Activated gamma-delta T cell treated with Interleukin-2 at 50 U/mL for 16 hours (primary cell): ENCODE measurements at regions not wholly inside any gene's neighbourhood (a gene's known extent, or its start where the extent isn't known, plus 50 kb on each side); places are given as distances from the start of the nearest gene placed in this dataset.
A peak's percentile ranks its signal among the peaks of the same experiment; 100 is the strongest.
"Not testable (repeated sequence)": the region's sequence is repeated elsewhere in the genome, so short reads cannot be mapped to it uniquely, and the experiment has no call there.

Source experiments
- DNase-seq: peaks from one replicate; pipeline ENCODE4 v3.0.0-alpha.2; 2020

DNA sequence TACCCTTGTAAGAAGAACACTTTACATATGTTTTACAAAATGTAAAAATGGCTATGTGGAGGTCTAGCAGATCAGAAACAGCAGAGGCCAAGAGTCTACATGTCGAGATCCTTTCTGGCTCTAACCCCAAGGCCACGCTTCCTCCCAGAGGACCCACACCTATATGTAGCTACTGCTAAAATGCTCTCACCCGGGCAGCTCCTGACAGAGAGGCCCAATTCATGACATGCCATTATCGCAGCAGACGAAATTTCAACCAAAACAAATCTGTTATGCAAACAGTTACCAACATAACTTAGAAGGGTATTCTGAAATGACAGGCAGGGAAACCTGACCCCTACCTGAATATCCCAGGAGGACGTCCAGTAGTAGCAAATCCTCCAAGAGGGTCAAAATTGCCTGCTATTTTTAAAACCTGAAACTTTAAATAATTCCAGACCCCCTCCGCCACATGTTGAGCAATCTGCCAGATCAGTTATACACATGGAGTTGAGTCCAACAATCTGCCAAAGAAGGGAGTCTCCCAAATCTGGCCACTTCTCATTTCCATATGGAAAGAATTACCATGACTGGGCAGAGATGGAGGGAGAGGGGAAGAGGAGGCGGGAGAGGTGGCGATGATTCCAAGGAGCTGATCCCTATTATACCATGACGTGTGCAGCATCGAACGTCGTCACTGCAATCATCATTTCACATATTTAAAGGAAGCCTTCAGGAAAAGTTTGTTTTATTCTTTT, 192.9 kb upstream of the TBL1X start:
- no peak for DNase-seq

DNA sequence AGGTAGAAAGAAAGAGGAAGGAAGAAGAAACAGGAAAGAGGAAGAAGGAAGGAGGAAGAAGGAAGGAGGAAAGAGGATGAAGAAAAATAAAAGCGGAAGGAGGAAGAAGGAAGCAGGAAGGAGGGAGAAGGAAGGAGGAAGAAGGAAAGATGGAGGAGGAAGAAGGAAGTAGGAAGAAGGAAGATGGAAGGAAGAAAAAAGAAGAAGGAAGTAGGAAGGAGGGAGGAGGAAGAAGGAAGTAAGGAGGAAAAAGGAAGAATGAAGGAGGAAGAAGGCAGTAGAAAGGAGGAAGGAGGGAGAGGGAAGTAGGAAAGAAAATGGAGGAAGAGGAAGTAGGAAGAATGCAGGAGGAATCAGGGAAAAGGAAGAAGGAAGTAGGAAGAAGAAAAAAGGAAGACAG, 191.1 kb upstream of the TBL1X start:
- DNase-seq, result no peak

DNA sequence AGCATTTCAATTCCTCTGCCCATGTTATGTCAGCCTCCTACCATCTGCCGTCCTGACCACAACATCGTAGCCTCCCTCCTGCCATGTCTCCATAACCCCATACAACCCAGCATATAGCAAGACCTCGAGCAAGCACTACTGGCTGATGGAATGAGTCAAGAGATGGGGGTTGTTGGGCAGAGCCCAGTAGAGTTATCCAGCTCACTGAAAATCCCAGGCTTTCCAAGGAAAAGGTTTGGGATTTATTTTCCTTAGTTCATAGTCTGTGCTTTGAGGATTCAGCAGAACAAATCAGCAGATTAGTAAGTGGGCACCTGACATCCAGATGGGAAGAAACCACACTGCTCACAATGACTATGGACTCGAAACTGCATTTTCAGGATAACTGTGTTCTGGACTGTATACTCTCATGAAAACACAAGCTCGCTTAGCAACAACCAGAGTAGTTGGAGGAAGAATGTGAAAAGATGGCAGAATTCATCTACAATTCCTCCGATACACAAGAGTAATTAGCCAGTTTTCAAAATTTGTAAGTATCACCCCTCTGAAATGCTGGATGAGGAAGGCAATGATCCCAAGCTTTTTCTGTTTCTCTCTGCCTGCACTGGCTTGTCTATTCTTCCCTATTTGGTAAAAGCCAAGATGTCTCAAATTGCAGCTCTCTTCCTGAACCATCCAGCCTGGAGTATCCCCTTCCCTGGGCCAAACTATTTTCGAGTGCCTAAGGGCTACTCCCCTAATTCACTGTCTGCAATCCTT, 186.2 kb upstream of the TBL1X start:
- DNase-seq, result no peak

DNA sequence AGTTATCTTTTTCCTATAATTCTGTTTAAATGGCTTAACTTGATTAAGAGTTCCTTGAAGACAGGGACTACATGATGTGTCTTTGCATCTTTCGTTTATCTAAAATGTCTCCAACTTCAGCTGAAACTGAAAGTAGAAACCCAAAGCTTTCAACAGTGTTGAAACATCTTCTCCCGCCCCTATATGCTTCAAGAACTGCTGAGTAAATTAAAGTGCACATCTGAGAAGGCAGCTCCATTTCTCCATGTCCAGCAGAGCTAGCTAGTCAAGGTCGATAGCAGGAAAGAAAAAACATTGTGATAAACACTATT, 185.7 kb upstream of the TBL1X start:
- no peak for DNase-seq

DNA sequence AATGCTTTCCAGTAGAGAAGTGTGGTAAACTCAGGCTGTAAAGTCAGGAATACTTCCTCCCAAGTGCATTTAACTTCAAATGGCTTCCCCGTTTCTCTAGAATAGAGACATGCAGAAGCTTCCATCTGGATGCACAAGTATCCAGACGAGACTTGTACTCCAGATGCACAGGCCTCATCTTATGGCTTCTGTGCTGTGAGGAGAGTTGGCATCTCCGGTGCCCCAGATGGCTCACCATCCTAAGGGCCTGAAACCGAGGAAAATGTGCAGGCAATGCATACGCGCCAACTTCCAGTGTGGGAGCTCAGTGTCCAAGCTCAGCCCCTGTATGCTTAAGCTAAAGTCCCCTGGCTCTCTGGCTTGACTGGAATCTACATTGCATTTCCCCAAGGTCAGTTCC, 184.0 kb upstream of the TBL1X start:
- no peak for DNase-seq

DNA sequence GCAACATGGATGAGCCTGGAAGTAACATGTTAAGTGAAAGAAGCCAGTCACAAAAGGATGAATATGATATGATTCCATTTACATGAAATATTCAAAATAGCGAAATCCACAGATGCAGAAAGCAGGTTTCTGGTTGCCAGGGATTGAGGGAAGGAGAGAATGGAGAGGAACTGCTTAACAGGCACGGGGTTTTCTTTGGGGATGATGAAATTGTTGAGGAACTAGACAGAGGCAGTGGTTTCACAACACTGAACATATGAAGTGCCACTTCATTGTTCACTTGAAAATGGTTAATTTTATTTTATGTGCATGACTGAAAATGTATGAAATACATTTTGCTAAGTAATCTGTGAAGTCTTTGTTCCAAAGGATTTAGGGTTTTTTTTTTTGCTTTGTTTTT, 182.5 kb upstream of the TBL1X start:
- DNase-seq, result no peak

DNA sequence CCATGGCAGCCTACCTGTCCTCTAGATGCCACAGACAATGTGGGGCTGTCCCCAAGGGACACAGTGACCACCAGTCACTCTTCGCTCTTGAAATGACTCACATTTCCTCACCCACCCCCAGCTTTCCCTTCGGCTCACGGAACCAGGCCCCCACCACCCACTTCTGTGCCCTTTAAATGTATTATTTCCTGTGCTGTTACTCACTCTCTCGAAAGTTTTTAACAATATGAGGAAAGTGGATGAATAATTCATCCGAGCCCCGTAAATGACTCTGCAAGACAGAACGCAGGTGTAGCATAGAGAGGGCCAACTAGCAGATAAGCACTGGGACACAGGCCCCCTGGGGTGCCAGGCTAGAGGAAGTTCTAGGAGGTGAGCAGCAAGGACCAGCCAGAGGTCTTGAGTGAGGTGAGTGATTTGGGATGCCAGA, 179.5 kb upstream of the TBL1X start:
- DNase-seq, result peak; percentile 6

DNA sequence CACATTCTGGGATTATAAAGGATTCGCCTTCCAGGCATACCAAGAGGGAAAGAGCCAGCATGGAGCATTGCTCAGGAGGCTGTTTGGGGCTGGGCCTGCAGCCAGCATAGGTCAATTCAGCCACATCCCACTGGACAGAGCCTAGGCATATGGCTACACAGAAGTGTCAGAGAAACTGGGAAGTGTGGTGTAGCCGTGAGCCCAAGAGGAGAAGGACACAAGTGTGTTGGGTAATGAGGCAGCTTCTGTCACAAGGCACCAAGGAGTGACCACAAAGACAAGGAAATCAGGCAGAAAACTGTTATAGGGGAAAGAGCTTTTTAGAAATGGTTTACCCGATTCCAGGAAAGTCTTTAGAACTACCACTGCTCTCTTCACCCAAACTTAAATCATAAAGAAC, 178.6 kb upstream of the TBL1X start:
- no peak for DNase-seq

DNA sequence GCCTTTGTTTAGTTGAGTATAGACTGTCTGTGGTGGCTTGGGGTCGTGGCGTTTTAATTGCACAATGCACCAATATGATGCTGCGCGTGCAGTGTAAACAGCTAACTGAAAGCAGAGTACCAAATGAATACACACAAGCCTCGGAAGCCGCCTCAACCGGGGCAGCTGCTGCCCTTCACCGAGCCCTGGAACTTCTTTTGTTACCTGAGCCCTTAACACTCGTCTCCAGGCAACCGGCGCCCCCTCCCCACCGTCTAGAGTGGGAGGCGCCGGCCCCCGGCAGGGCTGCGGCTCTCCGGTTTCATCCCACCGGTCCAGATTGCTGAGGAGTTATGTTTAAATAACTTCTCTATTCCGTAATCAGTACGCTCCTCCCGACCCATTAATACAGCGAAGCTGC, 173.2 kb upstream of the TBL1X start:
- no peak for DNase-seq

DNA sequence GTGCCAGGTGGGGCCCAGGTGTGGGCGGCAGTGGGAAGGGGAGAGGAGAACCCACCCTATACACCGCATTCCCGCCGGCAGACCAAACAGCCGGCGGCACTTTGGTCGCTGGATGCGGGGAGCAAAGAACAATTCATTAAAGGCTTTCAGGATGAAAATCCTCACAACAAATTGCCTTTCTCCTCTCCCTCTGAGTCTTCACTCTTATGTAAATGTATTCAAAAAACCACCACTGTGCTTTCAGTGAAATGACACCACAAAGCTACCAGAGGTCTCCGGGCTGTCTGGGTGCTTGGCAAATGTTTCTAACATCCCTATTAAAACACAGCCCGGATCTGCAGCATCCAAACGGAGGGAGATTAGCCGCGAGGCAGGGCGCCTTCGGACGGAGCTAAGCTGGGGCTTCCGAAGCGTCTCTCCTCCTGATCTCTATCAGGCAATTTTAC, 171.8 kb upstream of the TBL1X start:
- no peak for DNase-seq

DNA sequence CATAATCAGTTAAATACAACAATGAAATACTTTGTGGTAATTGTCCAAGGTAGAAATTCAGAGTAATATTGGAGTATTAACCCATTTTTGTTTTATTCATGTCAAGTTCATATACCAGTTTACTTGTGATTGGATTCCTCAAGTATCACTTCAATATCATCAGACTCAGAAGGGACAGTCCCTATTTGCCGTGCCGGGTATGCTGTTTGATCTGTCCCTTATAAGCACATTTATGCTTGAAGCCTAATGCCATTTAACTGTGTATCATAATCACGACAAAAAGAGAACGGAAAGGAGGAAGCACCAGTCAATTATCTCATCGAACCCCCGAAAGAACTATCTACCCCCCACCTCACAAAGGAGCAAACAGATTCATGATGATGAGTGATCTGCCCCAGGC, 171.0 kb upstream of the TBL1X start:
- no peak for DNase-seq

DNA sequence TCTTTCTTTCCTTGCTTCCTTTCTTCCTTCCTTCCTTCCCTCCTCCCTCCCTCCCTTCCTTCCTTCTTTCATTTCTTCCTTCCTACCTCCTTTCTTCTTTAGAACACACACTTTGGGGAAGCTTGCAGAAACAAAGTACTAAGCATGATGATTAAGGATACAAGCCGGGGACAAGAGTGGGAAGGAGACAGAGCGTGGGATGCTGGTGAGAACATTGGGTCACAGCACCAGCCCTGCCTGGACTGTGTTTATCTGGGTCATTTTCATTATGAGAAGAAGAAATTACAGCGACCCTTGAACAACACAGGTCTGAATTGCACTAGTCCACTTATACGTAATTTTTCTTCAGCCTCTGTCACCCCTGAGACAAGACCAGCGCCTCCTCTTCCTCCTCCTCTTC, 169.3 kb upstream of the TBL1X start:
- no peak for DNase-seq

DNA sequence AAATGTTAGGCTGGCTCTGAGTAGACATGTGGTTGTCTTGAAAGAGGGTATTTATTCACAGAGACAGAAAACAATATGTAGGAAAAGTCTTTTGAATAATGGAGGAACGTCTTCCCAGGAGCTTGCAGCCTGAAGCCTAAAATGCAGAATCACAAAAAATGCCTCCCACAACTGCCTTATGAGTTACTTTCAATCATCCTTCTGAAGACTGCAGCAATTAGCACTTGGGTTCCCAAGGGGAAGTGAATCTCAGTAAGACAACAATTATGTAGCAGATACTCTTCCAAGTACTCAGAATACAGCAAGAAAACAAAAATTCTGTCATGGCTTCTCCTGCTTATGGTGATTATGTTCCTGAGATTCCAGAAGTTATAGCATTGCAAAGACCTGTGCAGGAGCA, 166.6 kb upstream of the TBL1X start:
- no peak for DNase-seq

DNA sequence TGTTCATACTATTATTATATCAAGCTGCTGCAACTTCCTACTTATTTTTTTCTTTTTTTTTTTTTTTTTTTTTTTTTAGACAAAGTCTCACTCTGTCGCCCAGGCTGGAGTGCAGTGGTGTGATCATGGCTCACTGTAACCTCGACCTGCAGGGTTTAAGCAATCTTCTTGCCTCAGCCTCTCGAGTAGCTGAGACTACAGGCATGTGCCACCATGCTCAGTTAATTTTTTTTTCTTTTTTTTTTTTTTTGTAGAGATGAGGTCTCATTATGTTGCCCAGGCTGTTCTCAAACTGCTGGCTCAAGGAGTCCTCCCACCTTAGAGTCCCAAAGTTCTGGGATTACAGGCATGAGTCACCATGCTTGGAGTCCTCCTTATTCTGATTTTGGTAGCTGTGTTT, 165.2 kb upstream of the TBL1X start:
- not testable (repeated sequence) for DNase-seq

DNA sequence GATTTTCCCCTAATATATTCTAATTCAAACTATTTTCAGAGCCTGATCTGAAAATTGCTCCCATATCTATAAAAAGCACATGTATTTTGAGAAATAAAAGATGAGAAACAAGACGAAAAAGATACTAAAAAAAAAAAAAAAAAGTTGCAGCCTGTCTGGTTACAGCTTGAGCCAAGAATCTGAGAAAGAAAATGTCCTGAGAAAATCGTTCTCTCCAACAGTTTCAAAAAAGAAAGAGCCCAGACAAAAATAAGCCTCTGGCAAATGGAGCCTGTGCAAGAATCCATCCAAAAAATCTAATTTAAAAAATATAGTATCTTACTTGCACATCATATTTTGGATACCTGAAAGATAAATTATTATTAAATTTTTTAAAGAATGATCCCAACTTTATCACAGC, 163.0 kb upstream of the TBL1X start:
- no peak for DNase-seq

DNA sequence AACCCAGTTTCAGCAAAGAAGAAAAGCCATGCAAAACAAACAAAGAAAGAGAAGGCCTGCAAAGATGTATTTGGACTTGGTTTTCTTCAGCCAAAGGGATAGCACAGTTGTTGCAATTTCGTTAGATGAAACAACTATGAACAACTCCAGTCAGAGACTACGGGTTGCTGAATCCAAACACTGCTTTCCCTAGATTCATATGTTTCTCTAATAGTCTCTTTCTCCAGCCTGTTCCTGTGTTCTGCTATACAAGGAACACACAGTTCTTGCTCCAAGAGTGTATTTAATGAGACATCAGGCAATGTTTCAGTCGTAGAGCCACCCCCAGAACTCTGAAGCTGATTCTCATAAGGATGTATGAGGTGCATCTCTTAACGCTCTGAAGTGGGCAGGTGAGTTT, 162.5 kb upstream of the TBL1X start:
- DNase-seq, result no peak

DNA sequence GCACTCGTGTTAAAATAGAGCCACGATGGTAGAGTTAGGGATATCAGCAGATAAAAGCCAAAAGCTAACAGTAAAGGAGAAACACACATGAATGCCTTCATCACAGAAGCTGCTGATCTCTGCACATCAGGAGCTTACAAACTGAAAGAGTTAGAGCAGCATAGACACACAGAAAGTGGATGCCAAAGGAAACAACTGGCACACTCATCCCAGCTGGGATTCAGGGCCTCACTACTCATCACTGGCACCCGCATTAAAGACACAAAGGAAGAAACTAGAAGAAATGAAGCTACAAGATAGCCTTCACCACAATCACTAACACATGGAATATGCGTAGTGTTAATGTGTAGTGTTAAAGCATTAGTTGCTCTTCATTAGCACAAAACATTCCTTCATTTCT, 156.4 kb upstream of the TBL1X start:
- no peak for DNase-seq

DNA sequence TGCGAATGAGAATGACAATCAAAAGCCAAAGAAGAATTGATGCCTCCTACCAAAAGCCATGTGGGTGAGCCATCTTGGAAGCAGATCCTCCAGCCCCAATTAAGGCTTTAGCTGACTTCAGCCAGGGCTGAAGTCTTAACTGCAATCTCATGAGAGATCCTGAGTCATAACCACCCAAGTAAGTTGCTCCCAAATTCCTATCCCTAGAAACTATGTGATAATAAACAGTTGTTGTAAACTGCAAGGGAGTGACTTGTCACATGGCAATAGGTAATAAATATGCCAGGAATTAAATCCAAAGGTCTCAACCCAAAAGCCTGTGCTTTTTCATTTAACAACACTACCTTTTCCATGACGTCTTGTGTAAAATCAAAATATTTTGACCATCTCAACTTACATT, 154.2 kb upstream of the TBL1X start:
- no peak for DNase-seq

DNA sequence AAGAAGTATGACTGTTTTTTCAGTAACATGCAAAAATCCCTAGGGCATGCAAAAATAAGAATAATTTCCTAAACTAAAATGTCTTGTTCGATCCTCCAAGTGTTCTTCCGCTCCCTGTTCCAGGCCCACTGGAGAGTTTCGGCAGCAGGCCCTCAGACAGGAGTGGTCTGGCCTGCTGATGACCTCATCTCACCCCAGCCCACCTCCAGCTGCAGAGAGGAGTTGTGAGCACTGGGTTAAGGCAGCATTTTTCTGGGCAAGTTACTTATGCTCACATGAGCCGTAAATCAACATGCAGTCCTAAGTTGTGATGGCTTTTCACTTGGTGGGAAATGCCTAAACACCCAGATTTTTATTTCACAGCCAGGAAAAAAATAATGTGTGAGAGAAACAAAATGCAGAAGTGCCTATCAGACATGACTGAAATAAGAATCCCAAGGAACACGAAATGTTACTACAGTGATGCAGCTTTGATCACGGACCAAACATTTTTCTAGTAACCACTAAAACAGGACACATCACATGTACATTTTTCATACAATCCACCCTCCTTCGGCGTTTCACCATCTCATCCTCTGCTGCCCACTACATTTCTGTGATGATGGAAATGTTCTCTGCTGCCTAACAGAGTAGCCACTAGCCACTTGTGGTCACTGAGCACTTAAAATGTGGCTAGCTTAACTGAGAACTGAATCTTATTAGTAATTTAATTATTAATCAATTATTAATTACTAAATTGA, 153.3 kb upstream of the TBL1X start:
- no peak for DNase-seq

DNA sequence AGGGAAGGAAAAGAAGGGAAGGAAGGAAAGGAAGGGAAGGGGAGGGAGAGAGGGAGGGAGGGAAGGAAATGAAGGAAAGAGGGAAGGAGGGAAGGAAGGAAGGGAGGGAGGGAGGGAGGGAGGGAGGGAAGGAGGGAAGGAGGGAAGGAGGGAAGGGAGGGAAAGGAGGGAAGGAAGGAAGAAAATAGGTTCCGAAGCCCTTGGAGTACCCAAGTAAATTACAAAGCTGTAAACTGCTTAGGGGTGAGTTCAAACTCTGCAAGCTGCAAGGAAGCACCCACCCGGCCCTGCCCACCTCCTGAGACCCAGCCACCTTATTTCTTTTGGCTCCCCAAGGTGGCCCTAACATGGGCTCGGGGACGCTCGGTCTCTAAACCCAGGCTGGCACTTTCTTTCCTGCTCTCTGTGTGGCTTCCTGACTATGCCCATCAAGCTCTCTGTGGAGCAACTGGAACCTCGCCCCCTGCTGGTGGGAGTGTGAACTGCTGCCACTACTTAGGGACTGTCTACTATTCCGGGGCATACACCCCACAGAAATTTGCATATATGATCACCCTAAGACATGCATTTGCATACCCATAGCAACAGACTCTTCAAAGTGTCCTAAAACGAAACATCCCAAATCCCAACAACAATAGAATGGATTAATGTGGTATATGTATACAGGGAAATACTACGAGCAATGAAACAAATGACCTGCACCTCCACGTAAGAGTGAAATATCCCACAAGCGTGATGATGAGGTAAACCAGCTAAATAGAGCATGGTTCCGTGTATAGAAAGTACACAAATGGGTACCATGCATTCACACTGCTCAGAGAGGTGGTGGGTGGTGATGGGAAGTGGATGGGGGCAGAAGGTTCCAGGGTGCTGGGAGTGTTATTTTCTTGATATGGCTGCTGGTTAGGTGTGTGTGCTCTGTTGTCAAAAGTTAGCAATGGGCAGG, 151.7 kb upstream of the TBL1X start:
- DNase-seq, result peak; percentile 75

DNA sequence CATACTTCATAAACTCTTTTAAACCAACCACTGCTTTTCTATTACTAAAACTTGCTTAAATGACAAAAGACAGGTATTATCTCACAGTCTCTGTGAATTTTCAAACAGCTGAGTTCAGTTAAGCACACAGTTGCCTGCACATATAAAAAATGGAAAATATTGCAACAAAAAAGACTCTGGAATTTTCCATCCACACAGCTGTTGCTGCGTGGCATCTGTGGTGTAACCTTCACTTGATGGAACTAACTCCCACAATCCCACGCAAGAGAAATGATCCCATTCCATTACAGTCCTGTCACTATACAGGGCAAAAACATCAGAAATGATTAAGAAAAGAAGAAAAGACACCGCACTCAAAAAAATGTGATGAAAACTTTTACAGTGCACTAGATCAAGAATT, 149.8 kb upstream of the TBL1X start:
- DNase-seq, result no peak

DNA sequence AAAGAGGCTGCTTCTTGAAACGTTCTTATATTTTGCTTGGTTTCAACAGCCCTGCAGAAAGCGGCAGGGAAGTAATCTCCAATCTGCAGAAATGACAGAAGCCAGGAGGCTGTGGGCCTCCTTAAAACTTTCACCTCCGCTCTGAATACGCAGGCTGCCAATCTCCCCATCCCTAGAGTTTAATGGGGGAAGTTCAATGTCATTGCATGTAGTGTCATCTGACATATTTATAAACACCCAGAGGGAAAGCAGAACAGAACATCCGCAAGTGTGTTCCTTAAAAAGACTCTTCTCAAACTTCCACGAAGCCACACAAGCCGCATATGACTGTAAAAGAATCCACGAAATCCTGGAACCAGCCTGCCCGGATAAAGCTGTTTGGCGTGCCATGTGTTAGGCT, 148.8 kb upstream of the TBL1X start:
- DNase-seq, result no peak

DNA sequence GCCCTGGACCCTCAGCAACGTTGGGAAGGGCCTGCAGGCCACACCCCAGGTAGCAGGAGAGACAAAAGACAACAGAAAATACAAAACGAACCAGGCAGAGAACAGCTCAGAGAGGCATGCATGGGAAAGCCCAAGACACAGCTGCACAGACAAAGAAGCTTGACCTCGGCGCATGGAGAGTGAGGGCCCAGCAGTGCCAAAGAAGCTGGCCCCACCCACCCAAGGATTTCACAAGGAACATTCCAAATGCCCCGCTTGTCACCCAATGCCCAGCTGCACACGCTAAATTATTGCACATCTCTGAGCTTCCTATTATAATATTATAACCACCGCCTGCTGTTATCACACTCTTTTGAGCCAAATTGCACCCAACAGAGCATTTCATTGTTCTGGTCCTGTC, 147.7 kb upstream of the TBL1X start:
- no peak for DNase-seq
